HG03103 (cell line): ENCODE measurements at regions not wholly inside any gene's neighbourhood (a gene's known extent, or its start where the extent isn't known, plus 50 kb on each side); places are given as distances from the start of the nearest gene placed in this dataset.

Experiments
- ATAC-seq: cut with Tn5 transposase; IDR thresholded peaks from one replicate; pipeline ENCODE4 v1.9.1; 2021; ENCODE audit warnings: low read depth; ENCODE audit not compliant: unreplicated experiment

- no peak for ATAC-seq
Observed at GRCh38 chr13:70714993-70715392, 606.7 kb upstream of the KLHL1 start.

GRCh38 chr13:70708775-70709174 is 600.5 kb upstream of the KLHL1 start:
- no peak for ATAC-seq

- ATAC-seq, result no peak
Observed at GRCh38 chr13:70703755-70704154, 595.5 kb upstream of the KLHL1 start.

- no peak for ATAC-seq
Observed at GRCh38 chr13:70694996-70695715, 586.9 kb upstream of the KLHL1 start.

- no peak for ATAC-seq
Observed at GRCh38 chr13:70668983-70669382, 560.7 kb upstream of the KLHL1 start.

- no peak for ATAC-seq
Observed at GRCh38 chr13:70668293-70668692, 560.0 kb upstream of the KLHL1 start.

- no peak for ATAC-seq
Observed at GRCh38 chr13:70666883-70667556, 558.8 kb upstream of the KLHL1 start.

GRCh38 chr13:70662231-70662940 is 554.1 kb upstream of the KLHL1 start:
- ATAC-seq, result no peak

GRCh38 chr13:70644052-70644451 is 535.8 kb upstream of the KLHL1 start:
- ATAC-seq, result no peak

GRCh38 chr13:70634893-70635292 is 526.6 kb upstream of the KLHL1 start:
- ATAC-seq, result no peak

GRCh38 chr13:70630247-70630646 is 522.0 kb upstream of the KLHL1 start:
- no peak for ATAC-seq

- peak; percentile 50 for ATAC-seq
Observed at GRCh38 chr13:70623239-70623638, 515.0 kb upstream of the KLHL1 start.

- ATAC-seq, result no peak
Observed at GRCh38 chr13:70622796-70623195, 514.5 kb upstream of the KLHL1 start.

- no peak for ATAC-seq
Observed at GRCh38 chr13:70619936-70620335, 511.7 kb upstream of the KLHL1 start.

GRCh38 chr13:70616847-70617246 is 508.6 kb upstream of the KLHL1 start:
- no peak for ATAC-seq

GRCh38 chr13:70613295-70613694 is 505.0 kb upstream of the KLHL1 start:
- no peak for ATAC-seq

- no peak for ATAC-seq
Observed at GRCh38 chr13:70612881-70613280, 504.6 kb upstream of the KLHL1 start.

- no peak for ATAC-seq
Observed at GRCh38 chr13:70604448-70604847, 496.2 kb upstream of the KLHL1 start.

GRCh38 chr13:70593716-70594115 is 485.5 kb upstream of the KLHL1 start:
- ATAC-seq, result no peak

- no peak for ATAC-seq
Observed at GRCh38 chr13:70585109-70585508, 476.9 kb upstream of the KLHL1 start.

- ATAC-seq, result no peak
Observed at GRCh38 chr13:70580825-70581224, 472.6 kb upstream of the KLHL1 start.

- ATAC-seq, result no peak
Observed at GRCh38 chr13:70579941-70580340, 471.7 kb upstream of the KLHL1 start.
